ENCODE measurements at regions not wholly inside any gene's neighbourhood (a gene's known extent, or its start where the extent isn't known, plus 50 kb on each side); places are given as distances from the start of the nearest gene placed in this dataset.

DNA sequence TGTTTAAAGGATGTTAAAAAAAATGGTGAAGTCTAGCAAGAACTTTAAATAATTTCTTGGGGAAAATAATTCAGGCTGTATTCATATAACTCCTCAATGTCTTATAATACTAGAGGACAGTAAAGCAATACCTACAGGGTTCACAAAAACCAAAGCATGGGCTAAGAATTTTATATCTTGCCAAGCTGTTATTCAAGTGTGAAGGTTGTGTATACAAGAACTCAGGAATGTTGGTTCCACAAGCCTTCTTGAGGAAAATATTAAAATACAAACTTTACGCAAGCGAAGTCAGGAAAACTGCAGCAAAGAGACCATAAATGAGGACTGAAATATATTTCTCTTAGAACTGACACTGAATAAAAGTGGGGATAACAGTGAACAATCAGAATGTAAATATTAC lies 76.1 kb upstream of the DNAJC10 start:
- no peak overlapping the region for H2AFZ ChIP-seq (ENCODE audit: low read depth, low read length)
- no peak for ATAC-seq
- H4K20me1 ChIP-seq (replicated peaks; ENCODE audit: control insufficient read depth, insufficient read depth, low read length), result no peaks in the 10 kb centered on the region
- FAIRE-seq, result no peak
- no peaks in the 10 kb centered on the region for H3K36me3 ChIP-seq (ENCODE audit: control insufficient read depth, insufficient read depth, low read length)
- no TSS peak for BruUV-seq (replicated peaks)
- no peak overlapping the region for H3K27ac ChIP-seq (ENCODE audit: extremely low read depth, low read depth, low read length)
- intact Hi-C loops (cut with micrococcal nuclease), result loop anchor here (10.0 kb wide), 1 partner anchor 1565 kb away; no protein-coding TSS in a partner anchor
- H3K9me1 ChIP-seq (ENCODE audit: control insufficient read depth, insufficient read depth, low read length), result no peaks in the 10 kb centered on the region
- ChIA-PET CTCF (ENCODE audit: low intra/inter-chr PET ratio) (no interaction called here), POLR2A (no interaction called here)
- H3K4me1 ChIP-seq (replicated peaks in 1 of 2; ENCODE audit: control insufficient read depth in 2 of 2, insufficient read depth in 2 of 2, low read length in 2 of 2), result no peaks in the 10 kb centered on the region
- H3K27me3 ChIP-seq (ENCODE audit: control insufficient read depth in 2 of 2, insufficient read depth in 2 of 2, low read length in 2 of 2), result no peaks in the 10 kb centered on the region
- no peak for DNase-seq (ENCODE audit: extremely low read depth in 1 of 4, low spot score in 3 of 4)
- H3K4me2 ChIP-seq (ENCODE audit: insufficient read depth, low read length), result no peak overlapping the region
- no peak overlapping the region for H3K4me3 ChIP-seq
- TF ChIP-seq FOSL1 (tag; conservative IDR thresholded peaks at IDR 0.05) (no peak), NBN (IDR thresholded peaks at IDR 0.05; ENCODE audit: low read depth) (no peak), U2AF2 (optimal IDR thresholded peaks at IDR 0.05; ENCODE audit: low read depth, low read length) (no peak), ATF1 (CRISPR knock-in tag; IDR thresholded peaks at IDR 0.05) (no peak), ATF1 (tag; IDR thresholded peaks at IDR 0.05) (no peak), HES1 (IDR thresholded peaks at IDR 0.05; ENCODE audit: low read depth) (no peak), ZSCAN32 (CRISPR knock-in tag; IDR thresholded peaks at IDR 0.05) (no peak), SRSF3 (IDR thresholded peaks at IDR 0.05; ENCODE audit: insufficient read depth, low read length) (no peak)
- in situ Hi-C loops (cut with MboI), result no loop called here
- 57% methylated on average over 2 of the region's 2 CpGs for WGBS (ENCODE audit: insufficient coverage, low coverage, missing lambda C conversion rate)
- H3K9me3 ChIP-seq (replicated peaks; ENCODE audit: control insufficient read depth, insufficient read depth, low read depth, low read length), result no peaks in the 10 kb centered on the region
- no peak overlapping the region for H3K9ac ChIP-seq (ENCODE audit: insufficient read depth in 1 of 2, low read depth in 2 of 2, low read length in 2 of 2)
- no peaks in the 10 kb centered on the region for H3K79me2 ChIP-seq (ENCODE audit: control insufficient read depth, insufficient read depth, low read length)

Measured in K562 (cell line).